Upper lobe of left lung (tissue), 4 donors: ENCODE measurements at regions not wholly inside any gene's neighbourhood (a gene's known extent, or its start where the extent isn't known, plus 50 kb on each side); places are given as distances from the start of the nearest gene placed in this dataset.

Experiments used
- CTCF ChIP-seq, 6 experiments: fragments of 450-650 bp in 4 of 6; fragments of 200-600 bp in 2 of 6; sonication (generic) in 2 of 6; IDR thresholded peaks; one replicate each; pipeline ENCODE4 v1.5.1; 2016 to 2019; ENCODE audit warnings: antibody characterized with exemption in 6 of 6
- POLR2A ChIP-seq, 4 donors: fragments of 450-650 bp; IDR thresholded peaks; one replicate each; pipeline ENCODE4 v1.5.1; 2016 to 2017; ENCODE audit warnings: antibody characterized with exemption in 4 of 4, mild to moderate bottlenecking in 2 of 4

- TF ChIP-seq CTCF (IDR thresholded peaks at IDR 0.05) (no peak), POLR2A (IDR thresholded peaks at IDR 0.05) (no peak)
Measured at GRCh38 chr10:8431511-8431910, 377.0 kb downstream of the GATA3 start.
